ENCODE measurements at regions not wholly inside any gene's neighbourhood (a gene's known extent, or its start where the extent isn't known, plus 50 kb on each side); places are given as distances from the start of the nearest gene placed in this dataset.

DNA sequence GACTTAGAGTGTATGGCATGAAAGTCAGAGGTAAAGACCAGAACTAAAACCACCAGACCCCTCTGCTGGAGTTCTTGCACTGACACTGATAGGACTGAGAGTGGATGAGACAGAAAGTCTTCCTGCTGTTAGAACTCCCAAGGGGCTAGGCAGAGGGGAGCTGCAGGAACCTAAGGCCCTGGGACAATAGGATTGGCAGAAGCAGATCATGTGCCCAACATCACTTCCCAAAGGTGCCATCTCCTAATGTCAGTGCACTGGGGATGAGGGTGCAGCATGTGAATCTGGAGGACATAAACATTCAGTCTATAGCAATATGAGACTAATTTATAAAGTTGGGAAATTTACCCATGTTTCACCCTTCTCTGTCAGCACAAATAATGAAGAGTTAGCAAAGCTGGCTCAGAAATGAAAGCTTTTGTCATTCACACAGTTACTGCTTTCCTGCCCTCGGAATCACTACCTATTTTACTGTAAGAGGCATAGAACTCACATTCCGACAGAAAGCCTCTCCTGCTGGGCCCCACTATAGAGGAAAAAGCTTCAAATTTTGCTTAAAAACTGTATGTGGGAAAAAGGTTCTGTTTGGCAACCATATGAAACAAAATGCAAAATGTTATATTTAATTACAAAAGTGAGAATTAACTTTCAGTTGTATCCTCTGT, 49.9 kb upstream of the SSX2IP start:
- TF ChIP-seq CTCF (conservative IDR thresholded peaks at IDR 0.05), result no peak
- Histone ChIP-seq H4K8ac (replicated peaks; ENCODE audit: insufficient read length, low read depth, low read length) (no peak overlapping the region), H4K20me1 (ENCODE audit: control insufficient read depth, insufficient read depth, insufficient read length) (no peaks in the 10 kb centered on the region), H3K9me3 (ENCODE audit: control insufficient read depth, low read depth, low read length) (no peaks in the 10 kb centered on the region), H4K5ac (ENCODE audit: insufficient read length, low read depth, low read length) (no peak overlapping the region), H3K4me1 (ENCODE audit: insufficient read depth, low read length) (peaks cover 10% of the 10 kb centered on the region; the same call in 1 of the 2 replicates), H2BK20ac (ENCODE audit: low read depth, low read length, poor library complexity, severe bottlenecking) (no peak overlapping the region), H2BK5ac (ENCODE audit: insufficient read length, low read length) (no peak overlapping the region), H2BK120ac (ENCODE audit: low read depth, low read length, poor library complexity, severe bottlenecking) (no peak overlapping the region), H3K79me2 (ENCODE audit: insufficient read depth, low read length) (no peaks in the 10 kb centered on the region), H3K18ac (ENCODE audit: insufficient read length, low read depth, low read length) (no peak overlapping the region), H2BK12ac (ENCODE audit: insufficient read length, low read depth, low read length) (no peak overlapping the region), H3K27ac (ENCODE audit: insufficient read length, low read depth, low read length) (no peak overlapping the region), H4K91ac (ENCODE audit: insufficient read length, low read depth, low read length) (no peak overlapping the region), H3K56ac (ENCODE audit: insufficient read length, low read depth, low read length) (no peak overlapping the region), H3K27me3 (ENCODE audit: insufficient read depth, low read length) (no peaks in the 10 kb centered on the region; the same call in 1 of the 2 replicates), H3K4ac (ENCODE audit: low read depth, low read length) (no peak overlapping the region), H3K14ac (ENCODE audit: insufficient read depth, low read length) (no peak overlapping the region), H2AK5ac (ENCODE audit: insufficient read length, low read length) (no peak overlapping the region), H3T11ph (ENCODE audit: low read length) (no peak overlapping the region), H2AFZ (ENCODE audit: low read length) (peak overlapping the region; percentile 11), H2BK15ac (ENCODE audit: low read depth, low read length) (no peak overlapping the region), H3K23ac (ENCODE audit: insufficient read length, low read depth, low read length) (no peak overlapping the region), H3K4me2 (ENCODE audit: insufficient read depth, insufficient read length, low read length) (no peak overlapping the region), H3K79me1 (ENCODE audit: insufficient read depth, low read depth, low read length, poor library complexity, severe bottlenecking) (no peaks in the 10 kb centered on the region), H3K23me2 (ENCODE audit: insufficient read length, low read depth, low read length, poor library complexity, severe bottlenecking) (no peaks in the 10 kb centered on the region), H3K9ac (ENCODE audit: extremely low read depth, insufficient read length, low read length) (no peak overlapping the region)
- Mint-ChIP-seq H3K36me3 (ENCODE audit: insufficient read depth in 1 of 3, low read depth in 3 of 3) (no peaks in the 10 kb centered on the region), H3K27me3 (ENCODE audit: low read depth) (no peaks in the 10 kb centered on the region), H3K4me1 (peaks cover 27 to 32% of the 10 kb centered on the region in 2 experiments), H3K9me3 (no peaks in the 10 kb centered on the region), H3K4me3 (no peak overlapping the region), H3K27ac (peak overlapping the region in 1 of 3 experiments; percentile 33; a peak in 1 of 7 replicates)
- DNase-seq, result no peak
- no CpG with 5 or more reads among the region's 2 CpGs for WGBS (ENCODE audit: extremely low coverage, insufficient read length, low lambda C conversion rate)

Measured in H9 (cell line).